ENCODE measurements at regions not wholly inside any gene's neighbourhood (a gene's known extent, or its start where the extent isn't known, plus 50 kb on each side); places are given as distances from the start of the nearest gene placed in this dataset.

GRCh38 chr10:10394933-10395658 is 622.6 kb upstream of the CELF2 start:
- Histone ChIP-seq H3K27me3 (no peaks in the 10 kb centered on the region), H3K4me3 (no peak overlapping the region), H3K27ac (no peak overlapping the region), H3K9me3 (no peaks in the 10 kb centered on the region), H3K36me3 (no peaks in the 10 kb centered on the region), H3K4me1 (no peaks in the 10 kb centered on the region)
- no peak for TF ChIP-seq CTCF (IDR thresholded peaks at IDR 0.05)
- TF ChIP-seq EP300 (IDR thresholded peaks at IDR 0.05): no peak
- TF ChIP-seq POLR2AphosphoS5 (IDR thresholded peaks at IDR 0.05): no peak
- no peak for TF ChIP-seq POLR2A (IDR thresholded peaks at IDR 0.05)
- no peak for DNase-seq
- 93 to 94% methylated on average over 4 of the region's 4 CpGs for WGBS, 2 donors
- intact Hi-C loops (cut with DNase I): no loop called here

- no peaks in the 10 kb centered on the region for H3K9me3 ChIP-seq
- WGBS, 2 donors: 68 to 78% methylated on average over 3 of the region's 3 CpGs
- intact Hi-C loops (cut with DNase I): no loop called here
- H3K27ac ChIP-seq: no peak overlapping the region
- TF ChIP-seq POLR2A (IDR thresholded peaks at IDR 0.05) (no peak), POLR2AphosphoS5 (IDR thresholded peaks at IDR 0.05) (no peak), EP300 (IDR thresholded peaks at IDR 0.05) (no peak), CTCF (IDR thresholded peaks at IDR 0.05) (no peak)
- H3K4me3 ChIP-seq: no peak overlapping the region
- H3K36me3 ChIP-seq: no peaks in the 10 kb centered on the region
- H3K4me1 ChIP-seq: no peaks in the 10 kb centered on the region
- H3K27me3 ChIP-seq: no peaks in the 10 kb centered on the region
- no peak for DNase-seq
Measured at GRCh38 chr10:10396601-10397000, 621.1 kb upstream of the CELF2 start.

- TF ChIP-seq POLR2AphosphoS5 (IDR thresholded peaks at IDR 0.05) (no peak), EP300 (IDR thresholded peaks at IDR 0.05) (no peak), CTCF (IDR thresholded peaks at IDR 0.05) (no peak), POLR2A (IDR thresholded peaks at IDR 0.05) (no peak)
- H3K27ac ChIP-seq: no peak overlapping the region
- intact Hi-C loops (cut with DNase I): no loop called here
- H3K4me3 ChIP-seq: no peak overlapping the region
- H3K36me3 ChIP-seq: no peaks in the 10 kb centered on the region
- no peaks in the 10 kb centered on the region for H3K9me3 ChIP-seq
- DNase-seq: no peak
- H3K4me1 ChIP-seq: no peaks in the 10 kb centered on the region
- H3K27me3 ChIP-seq: no peaks in the 10 kb centered on the region
Measured at GRCh38 chr10:10397906-10398305, 619.8 kb upstream of the CELF2 start.

- H3K27me3 ChIP-seq: no peaks in the 10 kb centered on the region
- H3K27ac ChIP-seq: no peak overlapping the region
- no peak for DNase-seq
- H3K4me3 ChIP-seq: no peak overlapping the region
- no peaks in the 10 kb centered on the region for H3K36me3 ChIP-seq
- no peaks in the 10 kb centered on the region for H3K9me3 ChIP-seq
- H3K4me1 ChIP-seq: no peaks in the 10 kb centered on the region
- no peak for TF ChIP-seq POLR2A (IDR thresholded peaks at IDR 0.05)
- TF ChIP-seq EP300 (IDR thresholded peaks at IDR 0.05): no peak
- no peak for TF ChIP-seq POLR2AphosphoS5 (IDR thresholded peaks at IDR 0.05)
- intact Hi-C loops (cut with DNase I): no loop called here
- WGBS, 2 donors: 91 to 92% methylated on average over 1 of the region's 1 CpG
Measured at GRCh38 chr10:10403762-10404161, 613.9 kb upstream of the CELF2 start.

GRCh38 chr10:10417671-10418070 is 600.0 kb upstream of the CELF2 start:
- Histone ChIP-seq H3K9me3 (no peaks in the 10 kb centered on the region), H3K27me3 (no peaks in the 10 kb centered on the region), H3K4me1 (peaks cover 0 to 11% (median 9%) of the 10 kb centered on the region in 4 donors), H3K36me3 (no peaks in the 10 kb centered on the region), H3K27ac (no peak overlapping the region), H3K4me3 (no peak overlapping the region)
- intact Hi-C loops (cut with DNase I): no loop called here
- WGBS, 2 donors: 64 to 71% methylated on average over 3 of the region's 3 CpGs
- TF ChIP-seq POLR2AphosphoS5 (IDR thresholded peaks at IDR 0.05) (peak in 1 of 4 donors; percentile 53), CTCF (IDR thresholded peaks at IDR 0.05) (no peak)
- no peak for DNase-seq
